ENCODE measurements at regions not wholly inside any gene's neighbourhood (a gene's known extent, or its start where the extent isn't known, plus 50 kb on each side); places are given as distances from the start of the nearest gene placed in this dataset.

- Histone ChIP-seq H3K4me1 (ENCODE audit: control insufficient read depth, insufficient read depth, low read length) (peaks cover 2% of the 10 kb centered on the region; the same call in 1 of the 2 replicates), H4K91ac (ENCODE audit: insufficient read depth, low read depth, low read length) (peak overlapping the region; percentile 92), H3K4me2 (ENCODE audit: low read depth, low read length) (peak overlapping the region; percentile 94), H4K20me1 (ENCODE audit: insufficient read depth, low read length) (no peaks in the 10 kb centered on the region), H3K23ac (ENCODE audit: low read depth, low read length) (peak overlapping the region; percentile 98), H3K18ac (ENCODE audit: low read depth, low read length) (peak overlapping the region; percentile 91), H3K79me1 (ENCODE audit: low read depth in 1 of 2, low read length in 2 of 2) (no peaks in the 10 kb centered on the region; a peak in 1 of 4 replicates), H3K27me3 (ENCODE audit: control insufficient read depth, insufficient read depth, low read length) (no peaks in the 10 kb centered on the region), H4K5ac (ENCODE audit: low read depth, low read length) (peak overlapping the region; percentile 96), H2BK15ac (ENCODE audit: low read depth, low read length) (peak overlapping the region; percentile 82; the same call in 2 of the 3 replicates), H2AFZ (replicated peaks; ENCODE audit: low read length, poor library complexity) (peak overlapping the region; percentile 97), H3K9me1 (ENCODE audit: insufficient read depth, low read length) (no peaks in the 10 kb centered on the region), H2BK20ac (ENCODE audit: low read depth, low read length) (peak overlapping the region; percentile 40), H2BK5ac (ENCODE audit: low read depth, low read length, poor library complexity, severe bottlenecking) (peak overlapping the region; percentile 74), H2BK120ac (ENCODE audit: low read depth, low read length) (peak overlapping the region; percentile 93), H3K9ac (ENCODE audit: low read depth, low read length) (peak overlapping the region; percentile 82), H3K56ac (ENCODE audit: extremely low read depth, insufficient read depth, low read length) (peak overlapping the region; percentile 72; the same call in 1 of the 2 replicates), H3K14ac (replicated peaks; ENCODE audit: low read depth, low read length) (peak overlapping the region; percentile 78), H3K36me3 (ENCODE audit: control insufficient read depth, insufficient read depth, low read length) (no peaks in the 10 kb centered on the region), H3K27ac (ENCODE audit: insufficient read depth, low read length) (peak overlapping the region; percentile 81), H3K4ac (ENCODE audit: low read depth, low read length) (peak overlapping the region; percentile 88), H3K4me3 (ENCODE audit: insufficient read depth, low read depth, low read length) (peak overlapping the region; percentile 45), H2AK5ac (ENCODE audit: low read depth, low read length) (0 out of 2 replicates have a peak overlapping the region, but pooled peaks have one; percentile 25), H3K9me3 (ENCODE audit: control insufficient read depth, insufficient read depth, low read length) (no peaks in the 10 kb centered on the region), H4K8ac (ENCODE audit: low read depth in 2 of 2, low read length in 2 of 2) (peak overlapping the region; percentile 85 to 95), H2AK9ac (replicated peaks; ENCODE audit: low read depth, low read length, poor library complexity) (peak overlapping the region; percentile 96)
- DNase-seq = peak; percentile 71
- TF ChIP-seq MAFK (IDR thresholded peaks at IDR 0.05; ENCODE audit: low read depth, low read length) (no peak), POLR2A (IDR thresholded peaks at IDR 0.05; ENCODE audit: low read depth, low read length) (no peak), MXI1 (IDR thresholded peaks at IDR 0.05; ENCODE audit: borderline replicate concordance, low read depth, low read length) (no peak), RAD21 (IDR thresholded peaks at IDR 0.05; ENCODE audit: low read length) (no peak), BHLHE40 (IDR thresholded peaks at IDR 0.05; ENCODE audit: low read depth, low read length) (no peak), RCOR1 (IDR thresholded peaks at IDR 0.05; ENCODE audit: insufficient replicate concordance, low read length) (no peak), SMC3 (IDR thresholded peaks at IDR 0.05; ENCODE audit: low read depth, low read length) (no peak), CTCF (conservative IDR thresholded peaks at IDR 0.05; ENCODE audit: low read depth, low read length) (no peak), MAZ (IDR thresholded peaks at IDR 0.05; ENCODE audit: borderline replicate concordance, low read depth, low read length) (no peak; the same call in 1 of the 2 replicates)
- dilution Hi-C loops (cut with HindIII; ENCODE audit: low sequenced_read_pairs, unreplicated experiment) = no loop called here
- POLR2A ChIA-PET (ENCODE audit: unreplicated experiment) = interaction anchor here (0.7 kb wide), 1 partner anchor 28 kb away, joined by 3 read pairs; no protein-coding TSS in a partner anchor
- CTCF ChIA-PET = no interaction called here
- in situ Hi-C loops (cut with MboI; ENCODE audit: low sequenced_read_pairs) = no loop called here
- intact Hi-C loops (cut with micrococcal nuclease) = loop anchor here (5.0 to 10.0 kb wide), 2 partner anchors 224 to 387 kb away; no protein-coding TSS in a partner anchor
- BruUV-seq (replicated peaks) = no TSS peak
- 0% methylated on average over 11 of the region's 41 CpGs; no CpG with 5 or more reads in 1 of the 2 experiments for WGBS, 2 experiments (ENCODE audit: extremely low coverage in 2 of 2, insufficient read length in 1 of 2)
- ATAC-seq (ENCODE audit: low read depth) = peak; percentile 90
Measured at GRCh38 chr3:87088993-87089841, 98.3 kb upstream of the VGLL3 start.
